Neuronal stem cell (in vitro differentiated cells): ENCODE measurements at regions not wholly inside any gene's neighbourhood (a gene's known extent, or its start where the extent isn't known, plus 50 kb on each side); places are given as distances from the start of the nearest gene placed in this dataset.

ENCODE experiments used
- DNase-seq: peaks from one replicate; pipeline ENCODE4 v3.0.0-alpha.2; 2013; ENCODE audit warnings: low spot score
- H2AFZ ChIP-seq: one replicate; pipeline ENCODE4 v1.6.1; 2013; ENCODE audit warnings: mild to moderate bottlenecking, low read length, inconsistent platforms
- H2AK5ac ChIP-seq: 2 replicates; pipeline ENCODE4 v1.6.1; 2013; ENCODE audit warnings: low read depth, mild to moderate bottlenecking, inconsistent platforms, low read length, moderate library complexity, mixed read lengths
- H2BK120ac ChIP-seq: 2 replicates; pipeline ENCODE4 v1.6.1; 2013; ENCODE audit warnings: low read depth, mild to moderate bottlenecking, inconsistent platforms, low read length, moderate library complexity, mixed read lengths
- H2BK12ac ChIP-seq: one replicate; pipeline ENCODE4 v1.6.1; 2013; ENCODE audit warnings: low read length, inconsistent platforms
- H2BK15ac ChIP-seq: 2 replicates; pipeline ENCODE4 v1.6.1; 2013; ENCODE audit warnings: mild to moderate bottlenecking, low read length, inconsistent platforms, mixed read lengths
- H2BK5ac ChIP-seq: one replicate; pipeline ENCODE4 v1.6.1; 2013; ENCODE audit warnings: inconsistent platforms, mild to moderate bottlenecking, low read length, moderate library complexity
- H3K14ac ChIP-seq: one replicate; pipeline ENCODE4 v1.6.1; 2013; ENCODE audit warnings: low read length, inconsistent platforms
- H3K18ac ChIP-seq: 2 replicates; pipeline ENCODE4 v1.6.1; 2013; ENCODE audit warnings: low read length, inconsistent platforms
- H3K23ac ChIP-seq: 2 replicates; pipeline ENCODE4 v1.6.1; 2013; ENCODE audit warnings: low read depth, mild to moderate bottlenecking, mixed read lengths, low read length, inconsistent platforms; ENCODE audit not compliant: poor library complexity
- H3K27ac ChIP-seq: replicated peaks from 3 replicates; pipeline ENCODE4 v1.5.1; 2013; ENCODE audit warnings: low read length, inconsistent platforms
- H3K27me3 ChIP-seq, 3 experiments: 2 replicates each; pipeline ENCODE4 v1.6.1; 2013; ENCODE audit warnings: low read length in 3 of 3, mild to moderate bottlenecking in 2 of 3, inconsistent platforms in 1 of 3, low read depth in 1 of 3, mixed read lengths in 1 of 3, moderate library complexity in 1 of 3; ENCODE audit not compliant: control insufficient read depth in 3 of 3, insufficient read depth in 3 of 3
- H3K36me3 ChIP-seq, 2 donors: replicated peaks in 1 of 2; 2 replicates each; pipeline ENCODE4 v1.6.1; 2013; ENCODE audit warnings: low read length in 2 of 2; ENCODE audit not compliant: control insufficient read depth in 2 of 2, insufficient read depth in 2 of 2
- H3K4ac ChIP-seq: 2 replicates; pipeline ENCODE4 v1.6.1; 2013; ENCODE audit warnings: inconsistent platforms, mild to moderate bottlenecking, low read length, moderate library complexity
- H3K4me1 ChIP-seq, 2 donors: 1 replicate in 1 of 2; 2 replicates in 1 of 2; pipeline ENCODE4 v1.6.1; 2013; ENCODE audit warnings: low read length in 2 of 2, low read depth in 1 of 2; ENCODE audit not compliant: control insufficient read depth in 2 of 2, insufficient read depth in 1 of 2
- H3K4me2 ChIP-seq: one replicate; pipeline ENCODE4 v1.6.1; 2013; ENCODE audit warnings: mild to moderate bottlenecking, low read length, inconsistent platforms; ENCODE audit not compliant: insufficient read depth, poor library complexity, severe bottlenecking
- H3K4me3 ChIP-seq, 2 donors: 2 replicates each; pipeline ENCODE4 v1.5.1; 2013; ENCODE audit warnings: low read length in 2 of 2, mild to moderate bottlenecking in 2 of 2, inconsistent platforms in 1 of 2, moderate library complexity in 1 of 2
- H3K79me1 ChIP-seq: one replicate; pipeline ENCODE4 v1.6.1; 2013; ENCODE audit warnings: low read depth, mild to moderate bottlenecking, inconsistent platforms, low read length, moderate library complexity
- H3K9ac ChIP-seq: one replicate; pipeline ENCODE4 v1.6.1; 2013; ENCODE audit warnings: mild to moderate bottlenecking, low read depth, low read length, inconsistent platforms; ENCODE audit not compliant: poor library complexity
- H3K9me3 ChIP-seq, 2 donors: replicated peaks in 1 of 2; 2 replicates each; pipeline versions ENCODE3 to v1.6.1; 2013; ENCODE audit warnings: low read length in 2 of 2, mild to moderate bottlenecking in 2 of 2, inconsistent platforms in 1 of 2, low read depth in 1 of 2, mixed read lengths in 1 of 2, moderate library complexity in 1 of 2; ENCODE audit not compliant: control insufficient read depth in 2 of 2, insufficient read depth in 1 of 2
- H4K8ac ChIP-seq: one replicate; pipeline ENCODE4 v1.6.1; 2013; ENCODE audit warnings: low read depth, mild to moderate bottlenecking, inconsistent platforms, low read length, moderate library complexity
- H4K91ac ChIP-seq: one replicate; pipeline ENCODE4 v1.6.1; 2013; ENCODE audit warnings: low read length, low read depth, mild to moderate bottlenecking, inconsistent platforms; ENCODE audit not compliant: poor library complexity
- WGBS, 2 donors: extraction: QIAGEN DNeasy Blood & Tissue Kit; methylation state at CpG; one replicate each; pipeline ENCODE4 v1.1.7; 2013; ENCODE audit warnings: missing lambda C conversion rate in 2 of 2, mixed read lengths in 1 of 2; ENCODE audit not compliant: insufficient read length in 2 of 2, insufficient replicate concordance in 1 of 2; ENCODE audit errors: extremely low coverage in 2 of 2; 5-methylcytosine and 5-hydroxymethylcytosine counted together

DNA sequence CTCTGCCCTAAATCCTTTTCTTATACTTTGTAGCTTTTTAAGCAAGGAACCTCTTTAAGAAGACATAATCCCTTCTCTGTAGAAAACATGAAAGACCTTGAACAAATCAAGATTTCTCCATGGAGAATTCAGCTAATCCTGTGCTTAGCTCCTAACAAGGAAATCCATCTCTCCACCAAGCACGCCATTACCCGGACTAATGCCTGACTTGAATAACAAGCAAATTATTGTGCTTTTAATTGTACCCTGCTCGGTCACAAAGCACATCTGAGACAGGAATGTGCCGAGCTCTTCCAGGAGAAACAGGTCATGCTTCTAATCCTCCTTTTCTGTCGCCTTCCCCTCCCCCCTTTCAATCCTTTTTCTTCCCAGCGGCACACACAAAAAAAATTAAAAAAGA, 141.3 kb downstream of the PSAT1 start:
- Histone ChIP-seq H3K14ac (no peak overlapping the region), H2BK5ac (no peak overlapping the region), H4K8ac (no peak overlapping the region), H2BK12ac (no peak overlapping the region), H4K91ac (no peak overlapping the region), H2BK15ac (no peak overlapping the region), H2AK5ac (no peak overlapping the region), H3K18ac (no peak overlapping the region), H3K36me3 (no peaks in the 10 kb centered on the region), H3K4me1 (peaks cover 16 to 30% of the 10 kb centered on the region in 2 donors), H2BK120ac (no peak overlapping the region), H3K4ac (no peak overlapping the region), H3K27me3 (no peaks in the 10 kb centered on the region), H3K4me2 (no peak overlapping the region), H3K23ac (no peak overlapping the region), H3K27ac (peak overlapping the region; percentile 84), H3K9me3 (no peaks in the 10 kb centered on the region), H3K9ac (no peak overlapping the region), H2AFZ (peak overlapping the region; percentile 68), H3K79me1 (no peaks in the 10 kb centered on the region), H3K4me3 (no peak overlapping the region)
- DNase-seq: peak; percentile 85
- no CpG with 5 or more reads among the region's 6 CpGs for WGBS, 2 donors

DNA sequence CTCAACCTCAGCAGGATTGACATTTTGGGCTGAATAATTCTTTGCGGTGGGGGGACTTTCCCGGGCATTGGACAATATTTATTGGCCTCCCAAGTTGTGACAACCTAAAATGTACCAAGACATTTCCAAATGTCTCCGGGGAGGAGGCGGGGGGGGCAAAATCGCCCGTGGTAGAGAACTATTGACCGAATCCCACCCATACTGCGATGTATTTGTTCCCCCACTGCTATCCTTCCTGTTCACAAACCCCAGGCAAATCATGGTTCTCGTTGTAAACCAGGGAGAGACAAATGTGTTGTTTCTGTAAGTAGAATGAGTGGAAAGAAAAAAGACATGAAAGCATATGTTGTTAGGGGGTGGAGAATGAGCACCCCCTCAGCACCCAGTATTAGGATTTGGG, 141.9 kb downstream of the PSAT1 start:
- peak overlapping the region; percentile 21 for H2AFZ ChIP-seq
- H2BK120ac ChIP-seq: peak overlapping the region; percentile 2
- H3K4ac ChIP-seq: no peak overlapping the region
- H3K4me2 ChIP-seq: peak overlapping the region; percentile 41
- no peak overlapping the region for H2BK12ac ChIP-seq
- no peak overlapping the region for H3K4me3 ChIP-seq
- no peak overlapping the region for H2BK5ac ChIP-seq
- peaks cover 16 to 30% of the 10 kb centered on the region in 2 donors for H3K4me1 ChIP-seq
- no peak overlapping the region for H4K91ac ChIP-seq
- DNase-seq: peak; percentile 42
- no peak overlapping the region for H3K9ac ChIP-seq
- no peak overlapping the region for H4K8ac ChIP-seq
- WGBS, 2 donors: no CpG with 5 or more reads among the region's 9 CpGs
- no peaks in the 10 kb centered on the region for H3K27me3 ChIP-seq
- no peak overlapping the region for H2BK15ac ChIP-seq
- H3K79me1 ChIP-seq: no peaks in the 10 kb centered on the region
- peak overlapping the region; percentile 34 for H3K18ac ChIP-seq
- H2AK5ac ChIP-seq: no peak overlapping the region
- H3K27ac ChIP-seq: peak overlapping the region; percentile 84
- H3K14ac ChIP-seq: no peak overlapping the region
- no peaks in the 10 kb centered on the region for H3K36me3 ChIP-seq
- no peaks in the 10 kb centered on the region for H3K9me3 ChIP-seq
- H3K23ac ChIP-seq: no peak overlapping the region

- Histone ChIP-seq H3K18ac (peak overlapping the region; percentile 22), H4K91ac (no peak overlapping the region), H3K23ac (no peak overlapping the region), H3K27me3 (no peaks in the 10 kb centered on the region), H2BK5ac (no peak overlapping the region), H2AFZ (peak overlapping the region; percentile 21), H3K14ac (no peak overlapping the region), H3K9me3 (no peaks in the 10 kb centered on the region), H2BK12ac (no peak overlapping the region), H3K4ac (no peak overlapping the region), H3K4me3 (no peak overlapping the region), H4K8ac (no peak overlapping the region), H3K4me2 (peak overlapping the region; percentile 41), H2BK15ac (no peak overlapping the region), H3K27ac (peak overlapping the region; percentile 89), H3K79me1 (no peaks in the 10 kb centered on the region), H2AK5ac (no peak overlapping the region), H2BK120ac (peak overlapping the region; percentile 2), H3K4me1 (peaks cover 16 to 30% of the 10 kb centered on the region in 2 donors), H3K9ac (no peak overlapping the region), H3K36me3 (no peaks in the 10 kb centered on the region)
- no CpG with 5 or more reads among the region's 23 CpGs for WGBS, 2 donors
- DNase-seq: peak; percentile 99
Measured at GRCh38 chr9:78439190-78439865, 142.4 kb downstream of the PSAT1 start.

GRCh38 chr9:78439866-78440830, 143.2 kb downstream of the PSAT1 start:
- H2AK5ac ChIP-seq: no peak overlapping the region
- no peak overlapping the region for H3K4me2 ChIP-seq
- H3K27ac ChIP-seq: peak overlapping the region; percentile 89
- H2BK15ac ChIP-seq: no peak overlapping the region
- H3K4ac ChIP-seq: no peak overlapping the region
- no peaks in the 10 kb centered on the region for H3K9me3 ChIP-seq
- H3K18ac ChIP-seq: no peak overlapping the region
- H4K8ac ChIP-seq: no peak overlapping the region
- H2AFZ ChIP-seq: peak overlapping the region; percentile 21
- no CpG with 5 or more reads among the region's 10 CpGs for WGBS, 2 donors
- H2BK120ac ChIP-seq: no peak overlapping the region
- H2BK12ac ChIP-seq: no peak overlapping the region
- DNase-seq: no peak
- peaks cover 16 to 30% of the 10 kb centered on the region in 2 donors for H3K4me1 ChIP-seq
- H3K23ac ChIP-seq: no peak overlapping the region
- no peak overlapping the region for H4K91ac ChIP-seq
- H3K79me1 ChIP-seq: no peaks in the 10 kb centered on the region
- no peaks in the 10 kb centered on the region for H3K27me3 ChIP-seq
- H3K14ac ChIP-seq: no peak overlapping the region
- H3K4me3 ChIP-seq: no peak overlapping the region
- H3K36me3 ChIP-seq: no peaks in the 10 kb centered on the region
- no peak overlapping the region for H2BK5ac ChIP-seq
- H3K9ac ChIP-seq: no peak overlapping the region
